ENCODE measurements at regions not wholly inside any gene's neighbourhood (a gene's known extent, or its start where the extent isn't known, plus 50 kb on each side); places are given as distances from the start of the nearest gene placed in this dataset.

DNA sequence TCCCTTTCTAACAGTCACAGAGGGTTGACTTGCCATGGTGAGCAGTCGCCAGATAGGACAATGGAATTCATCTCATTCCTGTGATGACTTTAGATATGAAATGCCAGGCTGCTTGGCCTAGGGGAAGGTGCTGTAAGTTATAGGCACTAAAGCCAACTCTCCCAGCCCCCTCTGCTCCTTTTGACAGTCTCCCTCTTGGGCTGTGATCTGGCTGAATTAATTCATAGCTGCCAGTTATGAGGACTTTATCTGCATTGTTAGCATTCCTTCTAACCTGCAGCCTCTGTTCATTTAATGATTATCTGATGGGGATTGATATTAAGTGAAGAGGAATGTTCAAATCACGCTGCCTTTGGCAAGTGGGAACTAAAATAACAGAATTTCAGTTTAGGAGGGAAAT lies 427.1 kb upstream of the RASGRP1 start (continued):
- TF ChIP-seq, protein P1, sequence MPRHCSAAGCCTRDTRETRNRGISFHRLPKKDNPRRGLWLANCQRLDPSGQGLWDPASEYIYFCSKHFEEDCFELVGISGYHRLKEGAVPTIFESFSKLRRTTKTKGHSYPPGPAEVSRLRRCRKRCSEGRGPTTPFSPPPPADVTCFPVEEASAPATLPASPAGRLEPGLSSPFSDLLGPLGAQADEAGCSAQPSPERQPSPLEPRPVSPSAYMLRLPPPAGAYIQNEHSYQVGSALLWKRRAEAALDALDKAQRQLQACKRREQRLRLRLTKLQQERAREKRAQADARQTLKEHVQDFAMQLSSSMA (CRISPR knock-in tag; IDR thresholded peaks at IDR 0.05) = no peak
- TF ChIP-seq ZNF841 (CRISPR knock-in tag; IDR thresholded peaks at IDR 0.05; ENCODE audit: borderline replicate concordance) = no peak
- TF ChIP-seq BRD4 (CRISPR knock-in tag; IDR thresholded peaks at IDR 0.05) = no peak
- TF ChIP-seq TAF1 (CRISPR knock-in tag; IDR thresholded peaks at IDR 0.05) = no peak
- TF ChIP-seq, protein P2, sequence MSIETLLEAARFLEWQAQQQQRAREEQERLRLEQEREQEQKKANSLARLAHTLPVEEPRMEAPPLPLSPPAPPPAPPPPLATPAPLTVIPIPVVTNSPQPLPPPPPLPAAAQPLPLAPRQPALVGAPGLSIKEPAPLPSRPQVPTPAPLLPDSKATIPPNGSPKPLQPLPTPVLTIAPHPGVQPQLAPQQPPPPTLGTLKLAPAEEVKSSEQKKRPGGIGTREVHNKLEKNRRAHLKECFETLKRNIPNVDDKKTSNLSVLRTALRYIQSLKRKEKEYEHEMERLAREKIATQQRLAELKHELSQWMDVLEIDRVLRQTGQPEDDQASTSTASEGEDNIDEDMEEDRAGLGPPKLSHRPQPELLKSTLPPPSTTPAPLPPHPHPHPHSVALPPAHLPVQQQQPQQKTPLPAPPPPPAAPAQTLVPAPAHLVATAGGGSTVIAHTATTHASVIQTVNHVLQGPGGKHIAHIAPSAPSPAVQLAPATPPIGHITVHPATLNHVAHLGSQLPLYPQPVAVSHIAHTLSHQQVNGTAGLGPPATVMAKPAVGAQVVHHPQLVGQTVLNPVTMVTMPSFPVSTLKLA (IDR thresholded peaks at IDR 0.05) = no peak
- TF ChIP-seq, protein P3, sequence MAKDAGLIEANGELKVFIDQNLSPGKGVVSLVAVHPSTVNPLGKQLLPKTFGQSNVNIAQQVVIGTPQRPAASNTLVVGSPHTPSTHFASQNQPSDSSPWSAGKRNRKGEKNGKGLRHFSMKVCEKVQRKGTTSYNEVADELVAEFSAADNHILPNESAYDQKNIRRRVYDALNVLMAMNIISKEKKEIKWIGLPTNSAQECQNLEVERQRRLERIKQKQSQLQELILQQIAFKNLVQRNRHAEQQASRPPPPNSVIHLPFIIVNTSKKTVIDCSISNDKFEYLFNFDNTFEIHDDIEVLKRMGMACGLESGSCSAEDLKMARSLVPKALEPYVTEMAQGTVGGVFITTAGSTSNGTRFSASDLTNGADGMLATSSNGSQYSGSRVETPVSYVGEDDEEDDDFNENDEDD (CRISPR knock-in tag; IDR thresholded peaks at IDR 0.05; ENCODE audit: borderline replicate concordance) = no peak
- TF ChIP-seq, protein P4, sequence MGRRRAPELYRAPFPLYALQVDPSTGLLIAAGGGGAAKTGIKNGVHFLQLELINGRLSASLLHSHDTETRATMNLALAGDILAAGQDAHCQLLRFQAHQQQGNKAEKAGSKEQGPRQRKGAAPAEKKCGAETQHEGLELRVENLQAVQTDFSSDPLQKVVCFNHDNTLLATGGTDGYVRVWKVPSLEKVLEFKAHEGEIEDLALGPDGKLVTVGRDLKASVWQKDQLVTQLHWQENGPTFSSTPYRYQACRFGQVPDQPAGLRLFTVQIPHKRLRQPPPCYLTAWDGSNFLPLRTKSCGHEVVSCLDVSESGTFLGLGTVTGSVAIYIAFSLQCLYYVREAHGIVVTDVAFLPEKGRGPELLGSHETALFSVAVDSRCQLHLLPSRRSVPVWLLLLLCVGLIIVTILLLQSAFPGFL (CRISPR knock-in tag; IDR thresholded peaks at IDR 0.05) = no peak
- TF ChIP-seq NR1H2 (CRISPR knock-in tag; IDR thresholded peaks at IDR 0.05; ENCODE audit: borderline replicate concordance, low read depth) = no peak

DNA sequence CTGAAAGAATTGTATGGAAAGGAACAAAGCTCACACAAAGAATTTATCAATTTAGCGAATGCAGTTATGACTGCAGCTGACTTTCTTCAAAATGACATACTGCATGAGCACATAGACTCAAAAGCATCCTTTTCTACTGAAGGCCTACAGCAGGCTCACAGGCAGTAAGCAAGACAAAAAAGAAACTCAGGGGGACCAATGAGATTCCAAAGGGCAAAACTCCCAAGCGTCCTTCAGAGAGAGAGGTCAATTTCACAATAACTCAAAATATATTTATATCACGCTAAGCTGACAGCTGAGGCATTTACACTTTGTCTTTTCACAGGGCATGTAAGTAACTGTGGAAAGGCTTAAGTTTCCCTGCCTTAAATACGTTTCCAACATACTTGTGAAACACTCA lies 427.9 kb upstream of the RASGRP1 start:
- Histone ChIP-seq H3K27me3 (ENCODE audit: control insufficient read depth in 1 of 2, insufficient read depth in 2 of 2, low read length in 2 of 2) (no peaks in the 10 kb centered on the region), H3K79me2 (ENCODE audit: insufficient read depth, low read length) (no peaks in the 10 kb centered on the region), H2AFZ (ENCODE audit: low read length) (no peak overlapping the region), H3K9ac (ENCODE audit: insufficient read depth, low read depth, low read length) (no peak overlapping the region), H4K20me1 (ENCODE audit: insufficient read depth, low read length) (no peaks in the 10 kb centered on the region), H3K4me2 (ENCODE audit: low read depth, low read length) (no peak overlapping the region), H3K4me1 (ENCODE audit: insufficient read depth, low read length) (no peaks in the 10 kb centered on the region; the same call in 1 of the 2 replicates), H3K4me3 (replicated peaks in 1 of 3; ENCODE audit: insufficient read depth in 1 of 3, low read depth in 2 of 3, low read length in 3 of 3) (no peak overlapping the region), H3K9me3 (ENCODE audit: low read length) (no peaks in the 10 kb centered on the region), H3K36me3 (replicated peaks in 1 of 2; ENCODE audit: control insufficient read depth in 1 of 2, insufficient read depth in 2 of 2, low read length in 2 of 2) (no peaks in the 10 kb centered on the region), H3K27ac (ENCODE audit: extremely low read length, insufficient read depth, low read length) (no peak overlapping the region)
- no peak for DNase-seq (ENCODE audit: low spot score)
- FAIRE-seq = no peak
- TF ChIP-seq, protein P5, sequence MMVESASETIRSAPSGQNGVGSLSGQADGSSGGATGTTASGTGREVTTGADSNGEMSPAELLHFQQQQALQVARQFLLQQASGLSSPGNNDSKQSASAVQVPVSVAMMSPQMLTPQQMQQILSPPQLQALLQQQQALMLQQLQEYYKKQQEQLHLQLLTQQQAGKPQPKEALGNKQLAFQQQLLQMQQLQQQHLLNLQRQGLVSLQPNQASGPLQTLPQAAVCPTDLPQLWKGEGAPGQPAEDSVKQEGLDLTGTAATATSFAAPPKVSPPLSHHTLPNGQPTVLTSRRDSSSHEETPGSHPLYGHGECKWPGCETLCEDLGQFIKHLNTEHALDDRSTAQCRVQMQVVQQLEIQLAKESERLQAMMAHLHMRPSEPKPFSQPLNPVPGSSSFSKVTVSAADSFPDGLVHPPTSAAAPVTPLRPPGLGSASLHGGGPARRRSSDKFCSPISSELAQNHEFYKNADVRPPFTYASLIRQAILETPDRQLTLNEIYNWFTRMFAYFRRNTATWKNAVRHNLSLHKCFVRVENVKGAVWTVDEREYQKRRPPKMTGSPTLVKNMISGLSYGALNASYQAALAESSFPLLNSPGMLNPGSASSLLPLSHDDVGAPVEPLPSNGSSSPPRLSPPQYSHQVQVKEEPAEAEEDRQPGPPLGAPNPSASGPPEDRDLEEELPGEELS (CRISPR knock-in tag; IDR thresholded peaks at IDR 0.05) = no peak
- TF ChIP-seq, protein P6, sequence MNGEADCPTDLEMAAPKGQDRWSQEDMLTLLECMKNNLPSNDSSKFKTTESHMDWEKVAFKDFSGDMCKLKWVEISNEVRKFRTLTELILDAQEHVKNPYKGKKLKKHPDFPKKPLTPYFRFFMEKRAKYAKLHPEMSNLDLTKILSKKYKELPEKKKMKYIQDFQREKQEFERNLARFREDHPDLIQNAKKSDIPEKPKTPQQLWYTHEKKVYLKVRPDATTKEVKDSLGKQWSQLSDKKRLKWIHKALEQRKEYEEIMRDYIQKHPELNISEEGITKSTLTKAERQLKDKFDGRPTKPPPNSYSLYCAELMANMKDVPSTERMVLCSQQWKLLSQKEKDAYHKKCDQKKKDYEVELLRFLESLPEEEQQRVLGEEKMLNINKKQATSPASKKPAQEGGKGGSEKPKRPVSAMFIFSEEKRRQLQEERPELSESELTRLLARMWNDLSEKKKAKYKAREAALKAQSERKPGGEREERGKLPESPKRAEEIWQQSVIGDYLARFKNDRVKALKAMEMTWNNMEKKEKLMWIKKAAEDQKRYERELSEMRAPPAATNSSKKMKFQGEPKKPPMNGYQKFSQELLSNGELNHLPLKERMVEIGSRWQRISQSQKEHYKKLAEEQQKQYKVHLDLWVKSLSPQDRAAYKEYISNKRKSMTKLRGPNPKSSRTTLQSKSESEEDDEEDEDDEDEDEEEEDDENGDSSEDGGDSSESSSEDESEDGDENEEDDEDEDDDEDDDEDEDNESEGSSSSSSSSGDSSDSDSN (CRISPR knock-in tag; IDR thresholded peaks at IDR 0.05) = no peak
- TF ChIP-seq, protein P7, sequence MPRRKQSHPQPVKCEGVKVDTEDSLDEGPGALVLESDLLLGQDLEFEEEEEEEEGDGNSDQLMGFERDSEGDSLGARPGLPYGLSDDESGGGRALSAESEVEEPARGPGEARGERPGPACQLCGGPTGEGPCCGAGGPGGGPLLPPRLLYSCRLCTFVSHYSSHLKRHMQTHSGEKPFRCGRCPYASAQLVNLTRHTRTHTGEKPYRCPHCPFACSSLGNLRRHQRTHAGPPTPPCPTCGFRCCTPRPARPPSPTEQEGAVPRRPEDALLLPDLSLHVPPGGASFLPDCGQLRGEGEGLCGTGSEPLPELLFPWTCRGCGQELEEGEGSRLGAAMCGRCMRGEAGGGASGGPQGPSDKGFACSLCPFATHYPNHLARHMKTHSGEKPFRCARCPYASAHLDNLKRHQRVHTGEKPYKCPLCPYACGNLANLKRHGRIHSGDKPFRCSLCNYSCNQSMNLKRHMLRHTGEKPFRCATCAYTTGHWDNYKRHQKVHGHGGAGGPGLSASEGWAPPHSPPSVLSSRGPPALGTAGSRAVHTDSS (CRISPR knock-in tag; conservative IDR thresholded peaks at IDR 0.05) = no peak
- no peak for TF ChIP-seq ZNF746 (CRISPR knock-in tag; IDR thresholded peaks at IDR 0.05)
- no TSS peak for BruUV-seq (replicated peaks)
- ChIA-PET CTCF (ENCODE audit: low intra/inter-chr PET ratio, low total read pairs) (no interaction called here), POLR2A (no interaction called here)
- in situ Hi-C loops (cut with HindIII; ENCODE audit: extremely low pct_ligation_motif_present, low pct_unique_long_range_greater_than_20kb) = no loop called here
- WGBS (ENCODE audit: low lambda C conversion rate) = 43% methylated on average over 4 of the region's 4 CpGs
- intact Hi-C loops (cut with micrococcal nuclease; ENCODE audit: unreplicated experiment) = loop anchor here (5.0 kb wide), 1 partner anchor 285 kb away; no protein-coding TSS in a partner anchor
- ATAC-seq = no peak
